ENCODE measurements at regions not wholly inside any gene's neighbourhood (a gene's known extent, or its start where the extent isn't known, plus 50 kb on each side); places are given as distances from the start of the nearest gene placed in this dataset.

- no peak overlapping the region for H3K4me3 Mint-ChIP-seq
- H2BK12ac ChIP-seq (ENCODE audit: insufficient read length, low read depth, low read length): no peak overlapping the region
- H3K56ac ChIP-seq (ENCODE audit: insufficient read length, low read depth, low read length): no peak overlapping the region
- no peak overlapping the region for H4K91ac ChIP-seq (ENCODE audit: insufficient read length, low read depth, low read length)
- peaks cover 16% of the 10 kb centered on the region; the same call in 1 of the 2 replicates for H3K4me1 ChIP-seq (ENCODE audit: insufficient read depth, low read length)
- no peak overlapping the region for H3K14ac ChIP-seq (ENCODE audit: insufficient read depth, low read length)
- H2BK20ac ChIP-seq (ENCODE audit: low read depth, low read length, poor library complexity, severe bottlenecking): no peak overlapping the region
- no peak overlapping the region for H2AFZ ChIP-seq (ENCODE audit: low read length)
- no peaks in the 10 kb centered on the region for H3K9me3 ChIP-seq (ENCODE audit: control insufficient read depth, low read depth, low read length)
- H3K4ac ChIP-seq (ENCODE audit: low read depth, low read length): no peak overlapping the region
- no peak overlapping the region for H3K27ac ChIP-seq (ENCODE audit: insufficient read length, low read depth, low read length)
- H3K27me3 ChIP-seq (ENCODE audit: insufficient read depth, low read length): peaks cover 3% of the 10 kb centered on the region; the same call in 1 of the 2 replicates
- peaks cover 22 to 27% of the 10 kb centered on the region in 2 experiments for H3K9me3 Mint-ChIP-seq
- H3K27ac Mint-ChIP-seq: peak overlapping the region; percentile 83 to 89 (median 85); a peak in 4 of 7 replicates
- H3K9ac ChIP-seq (ENCODE audit: extremely low read depth, insufficient read length, low read length): no peak overlapping the region
- peak overlapping the region; percentile 15 for H3K4me2 ChIP-seq (ENCODE audit: insufficient read depth, insufficient read length, low read length)
- H3K23me2 ChIP-seq (ENCODE audit: insufficient read length, low read depth, low read length, poor library complexity, severe bottlenecking): no peaks in the 10 kb centered on the region
- no peak overlapping the region for H4K8ac ChIP-seq (replicated peaks; ENCODE audit: insufficient read length, low read depth, low read length)
- no peak overlapping the region for H3K23ac ChIP-seq (ENCODE audit: insufficient read length, low read depth, low read length)
- no peaks in the 10 kb centered on the region for H3K79me1 ChIP-seq (ENCODE audit: insufficient read depth, low read depth, low read length, poor library complexity, severe bottlenecking)
- H3K27me3 Mint-ChIP-seq (ENCODE audit: low read depth): peaks cover 27% of the 10 kb centered on the region
- H2BK5ac ChIP-seq (ENCODE audit: insufficient read length, low read length): no peak overlapping the region
- H3K4me1 Mint-ChIP-seq: peaks cover 56 to 57% of the 10 kb centered on the region in 2 experiments
- H2AK5ac ChIP-seq (ENCODE audit: insufficient read length, low read length): no peak overlapping the region
- no peak for DNase-seq
- no peak overlapping the region for H2BK15ac ChIP-seq (ENCODE audit: low read depth, low read length)
- H3K36me3 Mint-ChIP-seq (ENCODE audit: insufficient read depth in 1 of 3, low read depth in 3 of 3): peaks cover 22 to 33% (median 25%) of the 10 kb centered on the region in 3 experiments
- H4K20me1 ChIP-seq (ENCODE audit: control insufficient read depth, insufficient read depth, insufficient read length): no peaks in the 10 kb centered on the region
- no peak overlapping the region for H4K5ac ChIP-seq (ENCODE audit: insufficient read length, low read depth, low read length)
- TF ChIP-seq CTCF (conservative IDR thresholded peaks at IDR 0.05): no peak
- no peak overlapping the region for H2BK120ac ChIP-seq (ENCODE audit: low read depth, low read length, poor library complexity, severe bottlenecking)
- no peak overlapping the region for H3K18ac ChIP-seq (ENCODE audit: insufficient read length, low read depth, low read length)
- no peak overlapping the region for H3T11ph ChIP-seq (ENCODE audit: low read length)
- no peaks in the 10 kb centered on the region for H3K79me2 ChIP-seq (ENCODE audit: insufficient read depth, low read length)
Observed at GRCh38 chr13:59588717-59589067, 575.0 kb downstream of the DIAPH3 start.
